ENCODE measurements at regions not wholly inside any gene's neighbourhood (a gene's known extent, or its start where the extent isn't known, plus 50 kb on each side); places are given as distances from the start of the nearest gene placed in this dataset.
"Not testable (repeated sequence)": the region's sequence is repeated elsewhere in the genome, so short reads cannot be mapped to it uniquely, and the experiment has no call there.

GRCh38 chr2:18301421-18302139 lies 258.9 kb downstream of the RDH14 start:
- DNase-seq: no peak

GRCh38 chr2:18299423-18300212 lies 260.8 kb downstream of the RDH14 start:
- no peak for DNase-seq

- no peak for DNase-seq
These were observed 262.9 kb downstream of the RDH14 start for GRCh38 chr2:18297534-18298058.

GRCh38 chr2:18290386-18290785 lies 270.1 kb downstream of the RDH14 start:
- DNase-seq: no peak

- DNase-seq: no peak
These were observed 273.6 kb downstream of the RDH14 start for GRCh38 chr2:18286897-18287296.

GRCh38 chr2:18284331-18284730 lies 276.1 kb downstream of the RDH14 start:
- DNase-seq: no peak

- no peak for DNase-seq
These were observed 278.4 kb downstream of the RDH14 start for GRCh38 chr2:18282026-18282425.

- DNase-seq: no peak
These were observed 283.8 kb downstream of the RDH14 start for GRCh38 chr2:18276583-18277075.

- no peak for DNase-seq
These were observed 287.2 kb downstream of the RDH14 start for GRCh38 chr2:18273205-18273604.

- DNase-seq: no peak
These were observed 288.3 kb downstream of the RDH14 start for GRCh38 chr2:18272148-18272494.

GRCh38 chr2:18271370-18272147 lies 288.9 kb downstream of the RDH14 start:
- DNase-seq: no peak

GRCh38 chr2:18268400-18268799 lies 292.1 kb downstream of the RDH14 start:
- DNase-seq: no peak

- no peak for DNase-seq
These were observed 293.0 kb downstream of the RDH14 start for GRCh38 chr2:18267501-18267900.

- DNase-seq: not testable (repeated sequence)
These were observed 293.8 kb downstream of the RDH14 start for GRCh38 chr2:18266699-18267098.

GRCh38 chr2:18265614-18266586 lies 294.6 kb downstream of the RDH14 start:
- no peak for DNase-seq

- DNase-seq: no peak
These were observed 297.9 kb downstream of the RDH14 start for GRCh38 chr2:18262601-18263000.

- DNase-seq: no peak
These were observed 306.7 kb downstream of the RDH14 start for GRCh38 chr2:18253686-18254197.

GRCh38 chr2:18251486-18251885 lies 309.0 kb downstream of the RDH14 start:
- DNase-seq: no peak

GRCh38 chr2:18247282-18248110 lies 313.0 kb downstream of the RDH14 start:
- no peak for DNase-seq

GRCh38 chr2:18245375-18245774 lies 315.1 kb downstream of the RDH14 start:
- DNase-seq: no peak

- DNase-seq: no peak
These were observed 315.6 kb downstream of the RDH14 start for GRCh38 chr2:18244845-18245244.

Data from CD4-positive, alpha-beta T cell treated with Interleukin-4 for 4 hours (primary cell).